GM21515 (cell line): ENCODE measurements at regions not wholly inside any gene's neighbourhood (a gene's known extent, or its start where the extent isn't known, plus 50 kb on each side); places are given as distances from the start of the nearest gene placed in this dataset.

ENCODE experiments used
- ATAC-seq: cut with Tn5 transposase; IDR thresholded peaks from one replicate; pipeline ENCODE4 v1.9.1; 2021; ENCODE audit not compliant: unreplicated experiment

DNA sequence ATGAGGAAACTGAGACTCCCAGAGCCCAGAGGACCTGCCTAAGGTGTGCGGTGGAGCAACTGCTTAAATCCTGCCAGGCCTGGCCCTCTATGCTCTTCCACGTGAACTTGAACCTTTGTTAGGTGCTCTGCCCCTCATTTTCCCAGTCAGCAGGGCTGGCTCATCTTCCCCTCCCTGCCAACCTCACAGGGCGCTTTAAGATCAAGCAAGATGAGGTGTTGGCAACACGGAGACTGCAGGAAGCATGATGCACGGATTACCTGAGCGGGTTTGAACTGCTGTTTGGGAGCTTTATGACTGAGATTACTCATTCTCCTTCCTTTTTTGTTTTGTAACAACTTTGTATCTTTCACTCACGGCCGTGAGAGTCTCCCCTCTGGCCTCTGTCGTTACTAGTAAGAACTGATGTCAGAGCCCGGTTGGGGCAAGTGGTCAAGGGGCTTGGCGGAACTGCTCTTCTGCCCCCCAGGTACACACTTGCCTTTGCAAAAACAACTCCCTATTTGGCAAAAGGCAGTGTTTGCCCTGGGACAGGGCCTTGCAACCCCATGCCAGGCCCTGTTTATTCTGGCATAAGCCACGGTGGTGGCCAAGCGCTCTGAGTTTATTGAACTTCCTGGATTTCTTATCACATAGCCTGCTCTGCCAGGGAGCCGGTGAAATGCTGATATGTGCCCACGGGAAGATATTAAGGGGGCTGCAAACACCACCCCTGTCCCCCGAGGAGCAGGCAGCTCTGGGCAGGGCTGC lies 127.8 kb downstream of the INHBB start:
- ATAC-seq: no peak

DNA sequence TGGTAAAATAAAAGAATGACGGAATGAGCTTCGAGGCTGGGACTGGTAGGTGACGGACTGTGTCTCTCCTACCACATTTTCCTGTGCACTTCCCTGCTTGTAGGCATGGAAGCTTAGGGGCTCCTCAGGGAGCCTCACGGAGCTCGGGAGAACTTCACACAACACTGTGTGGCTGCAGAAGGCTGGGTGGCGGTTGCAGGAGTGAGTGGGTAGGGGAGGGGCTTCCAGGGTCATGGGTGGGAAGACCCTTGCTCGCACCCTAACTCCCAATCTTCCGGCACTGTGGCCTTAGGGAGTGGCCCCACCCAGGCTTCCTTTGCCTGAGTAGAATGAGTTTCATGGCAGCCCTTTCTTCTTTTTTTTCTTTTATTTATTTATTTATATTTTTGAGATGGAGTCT lies 128.6 kb downstream of the INHBB start:
- no peak for ATAC-seq

DNA sequence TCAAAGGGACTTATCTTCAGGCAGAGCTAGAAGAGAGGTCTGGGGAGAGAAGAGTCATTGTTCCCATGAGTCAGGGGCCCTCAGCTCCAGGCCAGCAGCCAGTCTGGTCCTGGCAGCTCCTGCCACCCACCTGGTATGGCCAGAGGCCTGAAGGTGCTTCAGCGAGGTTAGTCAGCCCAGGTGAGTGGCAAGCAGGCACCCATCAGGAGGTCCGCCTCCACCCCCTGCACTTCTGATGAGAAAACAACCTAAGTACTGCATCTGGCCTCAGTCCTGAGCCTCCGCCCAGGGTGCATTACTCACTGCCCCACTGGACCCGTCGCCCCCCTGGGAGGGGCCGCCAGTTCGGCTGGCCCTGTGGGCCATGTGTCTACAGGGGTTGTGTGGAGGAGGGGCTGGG lies 130.2 kb downstream of the INHBB start:
- ATAC-seq: no peak

DNA sequence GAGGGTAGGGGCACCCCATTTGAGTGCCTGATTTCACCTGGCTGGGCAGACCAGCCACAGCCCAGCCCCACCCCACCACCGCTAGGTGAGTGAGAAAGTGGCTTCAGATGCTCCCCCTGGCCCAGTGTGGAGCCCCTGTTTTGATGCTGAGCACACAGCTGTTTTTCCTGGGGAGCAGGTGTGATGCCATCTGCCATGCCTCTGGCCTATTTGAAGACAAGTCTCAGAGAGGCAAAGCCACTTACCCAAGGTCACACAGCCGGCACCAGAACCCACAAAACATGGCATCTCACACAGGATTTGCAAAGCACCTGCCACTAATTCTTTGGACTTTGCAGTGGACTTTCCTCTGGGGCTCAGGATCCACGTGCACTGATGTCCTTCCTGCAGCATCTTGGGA lies 131.3 kb downstream of the INHBB start:
- ATAC-seq: no peak

DNA sequence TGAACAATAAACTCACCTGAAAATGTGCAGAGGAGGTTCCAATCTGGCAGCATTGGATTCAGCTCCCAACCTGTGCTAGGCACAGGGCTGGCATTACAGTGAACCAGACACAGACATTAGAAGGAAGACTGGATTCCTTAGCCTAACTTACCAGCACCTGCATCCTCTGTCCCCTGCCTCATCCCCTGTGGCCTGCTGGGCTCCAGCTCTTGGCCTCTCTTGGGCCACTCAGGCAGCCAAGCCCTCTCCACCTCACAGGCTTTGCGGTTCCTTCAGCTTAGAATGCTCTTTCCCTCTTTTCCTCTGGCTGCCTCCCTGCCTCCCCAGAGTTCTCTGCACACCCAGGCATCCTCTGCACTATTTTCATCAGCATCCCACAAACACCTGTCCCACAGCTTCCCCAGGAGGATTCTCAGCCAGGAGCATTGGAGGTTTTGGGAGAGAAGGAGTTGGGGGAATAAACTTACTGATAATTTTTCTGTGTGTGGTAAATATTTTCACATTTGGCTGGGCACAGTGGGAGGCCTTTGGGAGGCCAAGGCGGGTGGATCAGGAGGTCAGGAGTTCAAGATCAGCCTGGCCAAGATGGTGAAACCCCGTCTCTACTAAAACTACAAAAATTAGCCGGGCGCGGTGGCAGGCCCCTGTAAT lies 132.0 kb downstream of the INHBB start:
- no peak for ATAC-seq

DNA sequence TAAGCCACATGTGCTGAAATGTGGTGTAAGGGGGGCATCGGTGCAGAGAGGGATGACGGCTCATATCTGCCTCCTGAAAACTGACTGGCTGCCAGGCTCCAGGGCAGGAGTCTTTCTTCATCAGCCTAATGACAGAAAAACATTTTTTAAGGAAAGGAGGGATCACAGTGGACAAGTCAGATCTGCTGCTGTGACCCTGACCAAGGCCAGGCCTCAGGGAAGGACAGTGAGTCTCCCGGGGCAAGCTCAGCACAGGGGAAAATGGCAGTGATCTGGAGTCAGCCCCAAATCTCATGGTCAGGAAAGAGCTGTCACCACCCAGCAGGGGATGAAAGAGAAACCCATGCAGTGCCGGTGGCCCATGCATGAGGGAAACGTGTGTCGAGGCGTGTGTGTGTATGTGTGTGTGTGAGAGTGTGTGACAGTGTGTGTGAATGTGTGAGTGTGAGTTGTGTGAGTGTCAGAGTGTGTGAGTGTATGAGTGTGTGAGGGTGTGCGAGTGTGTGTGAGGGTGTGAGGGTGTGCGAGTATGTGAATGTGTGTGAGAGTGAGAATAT lies 134.5 kb downstream of the INHBB start:
- no peak for ATAC-seq

DNA sequence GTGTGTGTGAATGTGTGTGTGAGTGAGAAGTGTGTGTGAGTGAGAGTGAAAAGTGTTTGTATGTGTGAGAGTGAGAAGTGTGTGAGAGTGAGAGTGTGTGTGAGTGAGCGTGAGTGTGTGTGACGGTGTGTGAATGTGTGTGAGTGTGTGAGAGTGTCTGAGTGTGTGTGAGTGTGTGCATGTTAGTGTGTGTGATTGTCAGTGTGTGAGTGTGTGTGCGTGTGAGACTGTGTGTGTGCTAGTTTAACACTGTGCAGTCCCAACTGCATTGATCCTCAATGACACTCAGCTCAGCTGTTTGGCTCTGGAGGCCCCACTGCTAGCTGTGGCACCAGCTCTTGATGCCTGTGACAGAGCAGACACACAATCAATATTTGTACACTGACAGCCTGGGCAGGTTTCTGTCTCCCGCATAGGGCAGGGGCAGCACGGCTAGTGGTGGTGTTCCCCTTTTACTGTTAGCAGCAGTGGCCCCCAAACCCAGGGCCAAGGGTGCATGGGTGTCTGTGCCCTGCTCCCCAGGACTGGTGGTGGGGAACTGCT lies 135.0 kb downstream of the INHBB start:
- no peak for ATAC-seq

DNA sequence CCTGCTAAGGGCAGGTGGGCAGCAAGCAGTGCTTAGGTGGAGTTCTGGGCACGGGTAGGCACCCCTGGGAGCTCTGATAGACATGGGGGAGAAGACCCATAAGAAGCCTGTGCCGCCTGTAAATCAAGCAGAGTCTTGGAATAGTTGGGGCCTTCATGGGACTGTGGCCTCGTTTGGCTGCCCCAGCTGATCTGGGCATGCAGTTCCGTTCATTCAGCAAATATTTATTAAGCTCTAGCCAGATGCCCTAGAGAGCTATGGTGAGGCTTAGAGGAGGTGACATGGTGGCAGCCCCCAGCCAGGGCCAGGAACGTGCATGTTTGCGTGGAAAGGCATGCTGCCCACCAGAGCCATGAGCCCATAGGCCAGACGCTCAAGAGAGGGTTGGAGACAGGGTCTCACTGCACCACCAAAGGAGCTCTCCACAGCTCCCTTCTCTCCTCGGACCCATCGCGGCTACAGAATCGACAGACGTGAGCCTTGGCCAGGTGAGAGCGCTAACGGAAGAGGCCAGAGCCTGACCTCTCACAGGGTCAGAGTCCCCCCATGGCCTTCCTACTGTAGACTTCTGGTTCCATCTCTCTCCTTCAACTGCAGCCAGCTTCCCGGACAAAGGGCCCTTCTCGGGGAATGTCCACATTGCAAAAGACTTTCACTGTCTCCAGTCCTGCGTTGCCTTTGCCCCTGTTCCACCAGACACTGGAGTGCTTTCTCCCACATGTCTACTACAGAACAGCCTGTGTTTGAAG lies 135.7 kb downstream of the INHBB start:
- ATAC-seq: no peak

DNA sequence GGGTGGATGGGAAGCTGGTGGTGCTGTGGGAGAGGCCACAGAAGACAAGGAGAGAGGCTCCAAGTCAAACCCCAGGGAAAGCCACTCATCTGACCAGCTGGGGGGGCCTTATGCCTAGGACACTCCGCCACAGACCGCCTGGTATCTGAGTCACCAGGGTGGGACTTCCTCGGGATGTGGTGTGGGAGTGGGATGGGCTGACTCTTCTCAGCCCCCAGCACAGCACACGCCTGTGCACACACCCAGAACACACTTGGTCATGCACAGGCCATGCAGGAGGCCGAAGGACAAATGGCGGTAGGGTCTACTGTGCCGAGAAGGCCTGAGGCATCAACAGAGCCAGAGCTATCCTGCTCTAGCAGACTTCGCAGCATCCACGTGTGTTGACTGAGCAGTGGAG lies 136.4 kb downstream of the INHBB start:
- ATAC-seq: no peak

DNA sequence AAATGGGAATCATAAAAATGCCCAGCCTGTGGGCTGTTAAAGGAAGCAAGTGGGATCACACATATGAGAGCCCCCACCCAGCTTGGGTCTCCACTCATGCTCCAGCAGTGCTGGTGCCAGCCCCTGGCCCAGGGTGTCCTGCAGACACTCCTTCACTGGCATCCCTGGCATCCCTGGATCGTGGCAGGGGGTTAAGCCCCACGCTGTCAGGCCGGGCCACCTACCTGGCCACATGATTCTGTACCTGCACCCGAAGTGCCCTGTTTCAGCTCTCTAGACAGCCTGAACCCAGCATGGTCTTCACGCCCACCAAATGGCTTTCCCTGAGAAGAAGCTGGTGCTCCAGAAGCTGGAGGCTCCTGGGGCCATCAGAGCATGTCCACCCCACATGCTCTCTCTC lies 137.4 kb downstream of the INHBB start:
- no peak for ATAC-seq

DNA sequence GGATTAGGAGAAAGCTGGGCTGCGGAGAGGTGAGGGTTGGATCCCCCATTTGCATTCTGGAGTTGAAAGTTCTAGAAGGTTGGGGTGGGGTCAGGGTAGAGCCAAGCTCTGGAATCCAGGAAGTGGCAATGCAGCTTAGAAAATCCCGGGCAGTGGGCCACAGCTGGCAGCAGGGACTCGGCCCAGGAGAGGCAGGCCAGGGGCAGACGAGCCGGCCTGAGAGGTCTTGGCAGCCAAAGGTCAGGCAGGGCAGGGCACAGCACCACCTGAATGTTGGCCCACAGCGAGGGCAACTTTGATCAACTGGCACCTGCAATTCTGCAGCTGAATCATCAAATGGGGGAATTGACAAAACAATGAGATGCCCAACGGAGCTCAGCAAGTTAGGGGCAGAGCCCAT lies 139.2 kb downstream of the INHBB start:
- ATAC-seq: no peak

DNA sequence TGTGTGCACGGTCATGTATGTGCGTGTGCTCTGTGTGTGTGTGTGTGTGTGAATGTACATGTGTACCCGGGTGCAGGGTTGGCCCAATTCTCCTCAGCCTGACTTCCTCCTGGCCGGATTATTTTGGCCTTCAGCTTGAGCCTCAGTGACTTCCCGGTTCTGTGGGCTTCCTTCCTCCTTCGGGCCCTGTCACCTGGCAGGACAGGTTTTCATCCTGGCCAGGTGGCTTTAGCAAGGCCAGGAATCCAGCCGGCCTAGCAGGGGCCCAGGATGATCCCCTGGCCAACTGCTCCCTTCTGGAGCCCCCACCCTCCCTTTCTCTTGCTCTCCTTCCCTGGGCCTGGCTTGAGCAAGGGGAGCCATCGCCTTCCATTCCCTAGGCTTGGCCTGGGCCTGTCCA lies 140.5 kb downstream of the INHBB start:
- no peak for ATAC-seq

DNA sequence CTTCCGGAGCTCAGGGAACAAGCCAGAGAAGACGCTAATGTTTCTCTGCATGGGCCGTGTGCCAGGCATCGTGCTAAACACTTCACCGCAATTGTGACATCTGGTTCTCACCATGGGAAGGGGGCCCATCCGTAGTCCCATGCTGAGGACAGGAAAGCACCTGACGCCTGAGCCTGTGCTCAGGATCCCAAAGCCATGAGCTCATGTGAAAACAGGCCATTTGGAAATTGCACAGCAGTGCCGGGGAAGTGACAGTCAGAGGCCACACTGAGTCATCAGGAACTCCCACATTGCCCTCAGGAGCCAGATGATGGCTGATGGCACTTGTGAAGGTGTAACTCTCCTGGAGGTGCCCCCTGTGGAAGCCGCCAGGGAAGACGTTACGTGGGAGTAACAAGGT lies 141.0 kb downstream of the INHBB start:
- ATAC-seq: no peak

DNA sequence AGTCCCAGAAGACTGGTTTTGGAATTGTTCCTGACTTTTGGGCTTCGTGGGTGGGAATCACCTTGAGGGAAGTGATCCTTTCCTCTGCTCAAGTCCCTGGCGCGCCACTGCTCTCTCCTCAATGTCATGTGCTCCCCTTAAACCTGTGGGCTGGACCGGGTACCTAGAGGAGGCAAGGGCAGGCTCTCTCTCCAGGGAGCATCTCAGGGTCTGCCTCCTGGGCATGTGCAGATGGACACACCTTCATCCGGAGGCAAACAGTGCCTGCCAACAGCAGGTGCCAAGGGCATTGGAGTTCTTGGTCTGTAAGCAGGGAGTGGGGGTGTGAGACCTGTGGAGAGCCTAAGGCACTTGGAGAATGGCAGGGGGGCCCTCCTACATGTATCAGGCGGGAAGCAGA lies 142.6 kb downstream of the INHBB start:
- ATAC-seq: no peak

DNA sequence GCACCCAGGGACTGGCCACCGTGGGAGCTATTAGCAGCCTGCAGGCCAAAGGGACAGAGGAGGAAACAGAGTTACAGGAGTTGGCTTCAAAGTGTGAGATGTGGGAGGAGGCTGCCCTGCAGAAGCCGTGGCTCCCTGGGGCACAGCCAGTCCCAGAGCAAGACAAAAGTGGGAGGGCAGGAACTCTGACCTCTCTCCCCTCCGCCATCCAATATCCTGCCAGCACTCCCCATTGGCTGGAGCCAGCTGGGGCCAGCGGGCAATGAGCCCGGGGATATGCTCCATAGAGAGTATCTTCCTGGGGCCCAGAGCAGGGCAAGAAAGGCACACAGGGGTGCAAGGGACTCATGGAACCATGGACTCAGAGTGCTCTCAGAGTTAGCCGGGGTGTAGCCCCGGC lies 143.1 kb downstream of the INHBB start:
- ATAC-seq: no peak

DNA sequence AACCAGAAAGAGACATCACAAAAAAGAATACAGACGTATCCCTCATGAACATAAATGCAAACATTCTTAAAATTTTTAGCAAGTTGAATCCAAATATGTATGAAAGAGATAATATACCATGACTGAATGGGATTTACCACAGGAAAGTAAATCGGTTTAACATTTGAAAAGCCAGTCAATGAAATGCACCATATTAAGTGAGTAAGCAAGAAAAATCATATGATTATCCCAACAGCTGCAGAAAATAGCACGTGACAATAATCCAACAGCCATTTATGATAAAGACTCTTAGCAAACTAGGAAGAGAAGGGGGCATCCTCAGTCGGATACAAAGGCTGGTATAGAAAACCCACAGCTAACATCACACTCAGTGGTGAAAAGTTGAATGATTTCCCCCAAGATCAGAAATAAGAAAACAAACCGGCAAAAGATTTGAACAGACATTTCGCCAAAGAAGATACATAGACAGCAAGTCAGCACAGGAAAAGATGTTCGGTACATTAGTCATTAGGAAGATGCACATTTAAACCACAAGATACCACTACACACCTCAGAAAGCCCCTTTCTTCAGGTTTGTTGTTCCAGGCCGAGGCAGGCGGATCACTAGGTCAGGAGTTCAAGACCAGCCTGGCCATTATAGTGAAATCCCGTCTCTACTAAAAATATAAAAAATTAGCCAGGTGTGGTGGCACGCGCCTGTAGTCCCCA lies 144.3 kb downstream of the INHBB start:
- no peak for ATAC-seq

DNA sequence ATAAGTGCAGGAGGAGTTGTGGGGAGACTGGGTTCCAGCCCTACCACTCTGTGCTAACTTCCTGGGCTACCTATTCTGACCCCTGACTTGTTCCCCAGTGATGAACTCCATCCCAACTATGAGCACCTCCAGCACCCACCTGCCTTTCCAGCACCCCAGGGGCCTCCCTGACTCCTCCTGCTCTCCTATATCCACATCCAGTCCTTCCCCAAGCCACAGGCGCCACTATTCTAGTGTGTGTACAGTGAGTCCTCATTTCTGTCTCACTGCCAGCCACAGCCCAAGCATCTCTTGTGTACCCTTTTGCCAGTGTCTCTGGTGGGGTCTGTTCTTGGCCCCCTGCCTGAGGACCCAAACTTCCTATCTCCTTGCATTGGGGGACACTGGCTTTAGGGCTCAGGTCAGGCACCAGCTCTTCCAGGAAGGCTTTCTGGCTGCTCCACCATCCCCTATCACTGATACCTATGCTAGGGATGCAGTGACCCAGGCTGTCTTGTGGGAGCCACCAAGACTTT lies 145.2 kb downstream of the INHBB start:
- no peak for ATAC-seq

DNA sequence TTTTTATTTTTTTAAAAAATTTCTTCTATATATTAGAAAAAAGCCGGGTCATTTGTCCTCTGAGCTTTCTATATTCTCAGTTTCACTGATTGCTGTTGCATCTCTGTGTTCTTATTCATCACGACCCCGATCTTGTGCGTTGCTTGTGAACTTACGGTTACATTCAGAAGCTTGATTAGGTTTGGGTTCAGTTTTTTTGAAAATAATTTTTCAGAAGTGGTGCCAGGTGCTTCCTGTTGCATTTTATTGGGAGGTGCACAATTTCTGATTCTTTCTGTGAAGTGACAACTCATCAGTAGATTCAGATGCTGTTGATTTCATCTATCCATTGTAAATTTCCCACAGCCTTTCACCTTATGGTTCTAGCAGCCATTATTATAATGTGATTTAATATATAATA lies 147.3 kb downstream of the INHBB start:
- no peak for ATAC-seq

DNA sequence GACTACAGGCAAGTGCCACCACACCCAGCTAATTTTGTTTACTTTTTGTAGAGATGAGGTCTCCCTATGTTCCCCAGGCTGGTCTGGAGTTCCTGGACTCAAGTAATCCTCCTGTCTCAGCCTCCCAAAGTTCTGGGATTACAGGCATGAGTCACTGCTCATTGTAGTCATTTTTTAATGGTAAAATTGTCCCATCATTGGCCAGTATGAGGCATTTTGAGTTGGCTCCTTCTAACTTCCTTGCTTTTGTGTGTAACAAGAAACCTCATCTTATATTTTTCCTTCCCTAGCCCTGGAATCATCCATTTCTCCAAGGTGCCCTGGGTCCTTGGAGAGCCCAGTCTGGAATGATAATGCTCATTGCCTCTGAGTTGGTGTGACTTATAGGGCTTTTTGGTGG lies 148.5 kb downstream of the INHBB start:
- ATAC-seq: no peak

DNA sequence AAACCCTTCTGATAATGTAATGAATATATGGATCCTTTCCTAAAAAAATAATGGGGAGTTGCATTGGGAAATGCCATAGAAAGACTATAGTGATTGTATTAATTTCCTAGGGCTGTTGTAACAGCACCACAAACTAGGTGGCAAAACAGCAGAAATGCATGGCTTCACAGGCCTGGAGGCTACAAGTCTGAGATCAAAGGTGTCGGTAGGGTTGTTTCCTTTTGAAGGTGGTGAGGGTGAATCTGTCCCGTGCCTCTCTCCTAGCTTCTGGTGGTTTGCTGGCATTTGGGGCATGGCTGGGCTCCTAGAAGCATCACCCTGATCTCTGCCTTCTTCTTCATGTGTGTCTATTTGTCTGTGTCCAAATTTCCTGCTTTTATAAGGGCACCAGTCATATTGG lies 149.7 kb downstream of the INHBB start:
- no peak for ATAC-seq

DNA sequence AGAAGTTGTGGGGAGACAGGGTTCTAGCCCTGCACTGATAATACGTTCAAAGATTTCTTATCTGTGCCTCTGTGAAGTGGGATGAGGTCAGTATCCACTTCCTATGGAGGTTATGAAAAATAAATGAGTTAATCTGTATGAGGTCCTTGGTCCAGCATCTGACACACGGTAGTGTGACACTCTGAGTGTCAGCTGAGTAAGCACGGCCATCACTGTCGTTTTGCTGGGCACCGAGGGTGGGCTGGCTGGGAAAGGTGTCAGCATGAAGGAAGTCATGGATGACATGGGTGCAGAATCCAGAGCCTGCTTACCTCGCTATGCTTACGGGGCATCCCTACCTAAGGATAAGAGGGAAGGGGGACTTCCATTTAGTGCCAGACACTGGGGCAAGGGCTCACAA lies 150.3 kb downstream of the INHBB start:
- no peak for ATAC-seq
